HEK293T (cell line): ENCODE measurements at regions not wholly inside any gene's neighbourhood (a gene's known extent, or its start where the extent isn't known, plus 50 kb on each side); places are given as distances from the start of the nearest gene placed in this dataset.

Source experiments
- CTCF ChIA-PET: fragments of 350-600 bp; formaldehyde crosslinking; extraction: SDS; loops from one replicate; lab custom pipeline; 2021; ENCODE audit warnings: antibody characterized with exemption, inconsistent platforms; lab: Yijun Ruan, JAX
- POLR2A ChIA-PET: fragments of 350-600 bp; formaldehyde crosslinking; extraction: SDS; loops from one replicate; lab custom pipeline; 2020; ENCODE audit warnings: antibody characterized with exemption, inconsistent platforms; lab: Yijun Ruan, JAX
- DNase-seq: peaks from one replicate; pipeline ENCODE4 v3.0.0; 2012; ENCODE audit warnings: mixed read lengths; ENCODE audit errors: extremely low spot score
- ARNT ChIP-seq: fragments of 450-650 bp; IDR thresholded peaks from 2 replicates; pipeline ENCODE4 v1.6.1; 2017; ENCODE audit warnings: mild to moderate bottlenecking
- BHLHE40 ChIP-seq: fragments of 450-650 bp; IDR thresholded peaks from 2 replicates; pipeline ENCODE4 v1.6.1; 2016; ENCODE audit warnings: mild to moderate bottlenecking, moderate library complexity, borderline replicate concordance
- CTBP1 ChIP-seq: fragments of 450-650 bp; IDR thresholded peaks from 2 replicates; pipeline ENCODE4 v1.6.1; 2016; ENCODE audit warnings: borderline replicate concordance
- ELF4 ChIP-seq: fragments of 450-650 bp; IDR thresholded peaks from 2 replicates; pipeline ENCODE4 v1.6.1; 2017; ENCODE audit warnings: antibody characterized with exemption
- FOXA1 ChIP-seq: fragments of 450-650 bp; IDR thresholded peaks from 2 replicates; pipeline ENCODE4 v1.6.1; 2016; ENCODE audit warnings: mild to moderate bottlenecking
- FOXK2 ChIP-seq: fragments of 450-650 bp; IDR thresholded peaks from 2 replicates; pipeline ENCODE4 v1.6.1; 2016; ENCODE audit warnings: mild to moderate bottlenecking
- FOXM1 ChIP-seq: fragments of 450-650 bp; IDR thresholded peaks from 2 replicates; pipeline ENCODE4 v1.6.1; 2017; ENCODE audit warnings: mild to moderate bottlenecking, borderline replicate concordance
- HDGF ChIP-seq: fragments of 450-650 bp; IDR thresholded peaks from 2 replicates; pipeline ENCODE4 v1.6.1; 2017; ENCODE audit warnings: antibody characterized with exemption, borderline replicate concordance
- L3MBTL2 ChIP-seq: fragments of 450-650 bp; conservative IDR thresholded peaks from 2 replicates; pipeline ENCODE4 v1.6.1; 2016; ENCODE audit warnings: mild to moderate bottlenecking
- LEF1 ChIP-seq: fragments of 450-650 bp; IDR thresholded peaks from 2 replicates; pipeline ENCODE4 v1.6.1; 2017; ENCODE audit warnings: mild to moderate bottlenecking, borderline replicate concordance
- NFRKB ChIP-seq: fragments of 450-650 bp; IDR thresholded peaks from 2 replicates; pipeline ENCODE4 v1.6.1; 2016; ENCODE audit warnings: mild to moderate bottlenecking, moderate library complexity
- SP1 ChIP-seq: fragments of 450-650 bp; IDR thresholded peaks from 2 replicates; pipeline ENCODE4 v1.6.1; 2017
- SUZ12 ChIP-seq: fragments of 450-650 bp; IDR thresholded peaks from 2 replicates; pipeline ENCODE4 v1.6.1; 2016; ENCODE audit warnings: mild to moderate bottlenecking
- TARDBP ChIP-seq: fragments of 450-650 bp; IDR thresholded peaks from 2 replicates; pipeline ENCODE4 v1.6.1; 2016
- ZNF384 ChIP-seq: fragments of 450-650 bp; IDR thresholded peaks from 2 replicates; pipeline ENCODE4 v1.6.1; 2016
- TF ChIP-seq, protein P1 (sequence below): fragments of 450-650 bp; IDR thresholded peaks from 2 replicates; pipeline ENCODE4 v1.6.1; 2016

GRCh38 chr11:127674754-127675153 is 674.2 kb upstream of the KIRREL3 start:
- TF ChIP-seq FOXK2 (no peak), FOXA1 (no peak), CTBP1 (no peak), SUZ12 (no peak)
- TF ChIP-seq, protein P1, sequence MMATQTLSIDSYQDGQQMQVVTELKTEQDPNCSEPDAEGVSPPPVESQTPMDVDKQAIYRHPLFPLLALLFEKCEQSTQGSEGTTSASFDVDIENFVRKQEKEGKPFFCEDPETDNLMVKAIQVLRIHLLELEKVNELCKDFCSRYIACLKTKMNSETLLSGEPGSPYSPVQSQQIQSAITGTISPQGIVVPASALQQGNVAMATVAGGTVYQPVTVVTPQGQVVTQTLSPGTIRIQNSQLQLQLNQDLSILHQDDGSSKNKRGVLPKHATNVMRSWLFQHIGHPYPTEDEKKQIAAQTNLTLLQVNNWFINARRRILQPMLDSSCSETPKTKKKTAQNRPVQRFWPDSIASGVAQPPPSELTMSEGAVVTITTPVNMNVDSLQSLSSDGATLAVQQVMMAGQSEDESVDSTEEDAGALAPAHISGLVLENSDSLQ = no peak
- DNase-seq = no peak
- ChIA-PET POLR2A (no interaction called here), CTCF (no interaction called here)

GRCh38 chr11:127670374-127671119 is 670.0 kb upstream of the KIRREL3 start:
- POLR2A ChIA-PET = no interaction called here
- CTCF ChIA-PET = no interaction called here
- DNase-seq = no peak
- TF ChIP-seq TARDBP = no peak
- TF ChIP-seq FOXM1 = no peak
- TF ChIP-seq, protein P1 = no peak
- TF ChIP-seq L3MBTL2 = no peak
- TF ChIP-seq HDGF = no peak
- no peak for TF ChIP-seq BHLHE40
- no peak for TF ChIP-seq ZNF384
- TF ChIP-seq FOXK2 = no peak
- no peak for TF ChIP-seq ELF4
- no peak for TF ChIP-seq NFRKB
- TF ChIP-seq SUZ12 = no peak
- TF ChIP-seq CTBP1 = no peak

DNA sequence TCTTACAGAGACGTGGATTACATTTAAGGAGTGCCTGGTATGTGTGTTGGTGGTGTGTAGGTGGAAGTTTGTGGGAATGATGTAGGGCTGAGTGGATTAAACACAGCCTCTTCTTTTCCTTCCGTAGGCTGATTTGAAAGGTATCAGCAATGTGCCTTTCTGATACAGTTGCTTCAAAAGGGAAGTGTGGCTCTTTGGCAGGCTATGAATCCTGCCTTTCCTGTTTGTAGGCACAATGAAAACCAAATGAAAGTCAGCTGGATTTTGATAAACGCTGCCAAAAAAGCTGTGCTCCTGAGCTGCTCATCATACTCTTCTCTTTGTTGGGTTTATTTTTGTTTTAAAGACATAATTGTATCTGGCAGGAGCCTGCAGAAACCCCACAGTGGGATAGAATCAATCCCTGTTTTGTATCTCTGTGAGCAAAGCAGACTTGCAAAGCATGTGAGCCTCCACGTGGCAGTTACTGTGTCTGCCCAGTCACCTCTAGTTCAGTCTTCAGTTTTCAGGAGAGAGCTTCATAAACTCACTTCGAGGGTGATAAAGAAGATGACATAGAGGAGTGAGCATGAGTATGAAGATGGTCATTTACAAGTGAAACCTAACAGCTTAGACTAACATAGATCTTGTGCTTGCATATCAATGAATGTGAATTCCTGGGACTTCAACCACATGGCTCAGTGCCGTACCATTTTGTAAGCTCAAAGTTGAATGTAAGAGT is 655.7 kb upstream of the KIRREL3 start:
- ChIA-PET POLR2A (no interaction called here), CTCF (no interaction called here)
- no peak for DNase-seq
- TF ChIP-seq SUZ12 = no peak

DNA sequence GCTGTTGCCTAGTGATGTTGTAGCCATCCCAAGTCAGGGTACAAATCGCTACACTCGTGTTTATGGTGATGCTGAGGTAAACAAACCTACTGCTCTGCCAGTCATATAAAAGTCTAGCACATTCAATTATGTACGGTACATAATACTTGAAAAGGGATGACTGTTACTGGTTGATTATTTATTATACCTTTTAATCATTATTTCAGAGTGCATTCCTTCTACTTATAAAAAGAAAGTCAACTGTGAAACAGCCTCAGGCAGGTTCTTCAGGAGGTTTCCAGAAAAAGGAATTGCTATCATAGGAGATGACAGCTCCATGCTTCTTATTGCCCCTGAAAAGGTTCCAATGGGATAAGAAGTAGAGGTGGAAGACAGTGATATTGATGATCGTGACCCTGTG is 652.5 kb upstream of the KIRREL3 start:
- DNase-seq = no peak
- POLR2A ChIA-PET = no interaction called here
- CTCF ChIA-PET = no interaction called here
- TF ChIP-seq FOXK2 = no peak

DNA sequence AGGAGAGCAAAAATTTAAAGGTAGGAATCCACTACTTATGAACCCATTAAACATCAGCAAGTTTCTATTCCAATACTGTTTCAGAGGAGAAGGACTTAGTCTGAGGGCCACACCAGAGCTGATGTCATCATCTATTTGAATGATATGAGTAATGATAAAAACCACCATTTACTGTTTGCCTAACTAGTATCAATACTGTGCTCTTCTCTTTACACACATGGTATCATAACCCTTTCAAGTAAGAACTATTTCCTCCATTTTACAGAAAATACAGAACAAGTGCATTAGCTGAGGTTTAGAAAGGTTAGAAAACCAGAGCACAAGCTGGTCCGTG is 651.3 kb upstream of the KIRREL3 start:
- no peak for TF ChIP-seq HDGF
- TF ChIP-seq FOXK2 = no peak
- TF ChIP-seq NFRKB = no peak
- no peak for TF ChIP-seq LEF1
- no peak for TF ChIP-seq FOXM1
- no peak for TF ChIP-seq ZNF384
- no peak for TF ChIP-seq ARNT
- TF ChIP-seq SP1 = no peak
- no peak for TF ChIP-seq CTBP1
- no peak for TF ChIP-seq TARDBP
- TF ChIP-seq, protein P1 = no peak
- no peak for TF ChIP-seq SUZ12
- no peak for TF ChIP-seq L3MBTL2
- no peak for DNase-seq
- CTCF ChIA-PET = no interaction called here
- POLR2A ChIA-PET = no interaction called here

DNA sequence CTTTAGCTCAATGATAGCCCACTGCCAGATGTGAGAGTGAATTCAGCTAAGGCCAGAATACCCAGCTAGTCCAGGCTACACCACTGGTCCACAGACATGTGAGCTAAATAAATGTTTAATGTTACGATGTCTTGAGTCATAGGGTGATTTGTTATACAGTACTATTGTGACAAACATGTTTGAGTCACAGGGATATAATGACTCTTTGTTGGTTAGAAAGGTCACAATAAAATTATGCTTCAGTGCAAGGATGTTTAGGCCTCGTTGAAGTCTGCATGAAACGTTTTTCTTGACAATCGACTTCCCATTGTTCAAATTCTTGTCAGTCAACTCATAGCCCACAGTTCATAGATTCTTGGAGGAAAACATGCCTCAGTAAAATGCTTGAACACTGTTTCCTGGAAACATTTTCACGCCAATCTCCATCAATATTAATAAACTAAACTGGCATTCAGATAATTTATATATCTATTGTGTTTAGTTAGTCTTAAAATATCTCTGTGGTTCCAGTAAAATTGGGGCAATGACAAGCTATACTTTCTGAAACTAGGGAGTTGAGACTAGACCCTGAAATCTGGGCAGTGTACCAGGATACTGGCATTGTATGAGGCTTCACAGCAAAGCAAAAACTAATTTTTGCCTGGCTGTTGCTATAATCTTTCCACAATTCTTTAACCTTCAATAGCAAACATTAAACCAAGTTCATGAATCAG is 650.8 kb upstream of the KIRREL3 start:
- ChIA-PET POLR2A (no interaction called here), CTCF (no interaction called here)
- TF ChIP-seq CTBP1 (no peak), ZNF384 (no peak), SP1 (no peak), BHLHE40 (no peak), FOXM1 (no peak), ARNT (no peak), SUZ12 (no peak), HDGF (no peak), FOXK2 (no peak), TARDBP (no peak), L3MBTL2 (no peak)
- TF ChIP-seq, protein P1 = no peak
- DNase-seq = no peak
